Astrocyte of the spinal cord (primary cell): ENCODE measurements at regions not wholly inside any gene's neighbourhood (a gene's known extent, or its start where the extent isn't known, plus 50 kb on each side); places are given as distances from the start of the nearest gene placed in this dataset.
A peak's percentile ranks its signal among the peaks of the same experiment; 100 is the strongest.

ENCODE experiments used
- DNase-seq: peaks from one replicate; pipeline ENCODE4 v3.0.0; 2011; ENCODE audit warnings: low read depth, low spot score
- H3K4me3 ChIP-seq: 2 replicates; pipeline ENCODE4 v1.5.1; 2011; ENCODE audit warnings: low read depth, mild to moderate bottlenecking, low read length, moderate library complexity
- in situ Hi-C: cut with HindIII; loops from 2 replicates; pipeline ENCODE4 v1.10.0; 2017; ENCODE audit warnings: low sequenced_read_pairs
- TF ChIP-seq, protein P1 (sequence below): IDR thresholded peaks from 2 replicates; pipeline ENCODE4 v1.5.1; 2012; ENCODE audit warnings: low read depth, mild to moderate bottlenecking, low read length, inconsistent platforms

DNA sequence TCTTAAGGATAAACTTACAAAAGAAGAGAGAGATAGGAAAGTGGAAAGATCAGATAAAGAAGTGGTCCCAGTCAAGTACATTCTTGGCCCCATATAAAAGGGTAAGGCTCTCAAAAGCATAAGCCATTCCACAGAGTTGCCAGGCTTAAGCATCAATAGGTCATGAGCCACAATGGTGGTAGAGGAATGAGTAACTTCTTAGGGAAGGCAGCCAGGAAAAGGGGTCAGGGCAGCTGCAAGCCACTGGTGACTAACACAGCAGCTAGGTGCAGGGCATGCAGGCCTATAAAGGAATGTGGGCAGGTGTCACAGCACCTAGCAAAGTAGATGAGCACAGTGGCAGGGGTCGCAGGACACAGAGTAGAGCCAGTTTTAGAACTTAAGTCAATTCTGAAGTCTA is 302.6 kb upstream of the FAT3 start:
- in situ Hi-C loops: no loop called here
- no peak overlapping the region for H3K4me3 ChIP-seq
- TF ChIP-seq, protein P1, sequence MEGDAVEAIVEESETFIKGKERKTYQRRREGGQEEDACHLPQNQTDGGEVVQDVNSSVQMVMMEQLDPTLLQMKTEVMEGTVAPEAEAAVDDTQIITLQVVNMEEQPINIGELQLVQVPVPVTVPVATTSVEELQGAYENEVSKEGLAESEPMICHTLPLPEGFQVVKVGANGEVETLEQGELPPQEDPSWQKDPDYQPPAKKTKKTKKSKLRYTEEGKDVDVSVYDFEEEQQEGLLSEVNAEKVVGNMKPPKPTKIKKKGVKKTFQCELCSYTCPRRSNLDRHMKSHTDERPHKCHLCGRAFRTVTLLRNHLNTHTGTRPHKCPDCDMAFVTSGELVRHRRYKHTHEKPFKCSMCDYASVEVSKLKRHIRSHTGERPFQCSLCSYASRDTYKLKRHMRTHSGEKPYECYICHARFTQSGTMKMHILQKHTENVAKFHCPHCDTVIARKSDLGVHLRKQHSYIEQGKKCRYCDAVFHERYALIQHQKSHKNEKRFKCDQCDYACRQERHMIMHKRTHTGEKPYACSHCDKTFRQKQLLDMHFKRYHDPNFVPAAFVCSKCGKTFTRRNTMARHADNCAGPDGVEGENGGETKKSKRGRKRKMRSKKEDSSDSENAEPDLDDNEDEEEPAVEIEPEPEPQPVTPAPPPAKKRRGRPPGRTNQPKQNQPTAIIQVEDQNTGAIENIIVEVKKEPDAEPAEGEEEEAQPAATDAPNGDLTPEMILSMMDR: no peak
- peak; percentile 15 for DNase-seq

DNA sequence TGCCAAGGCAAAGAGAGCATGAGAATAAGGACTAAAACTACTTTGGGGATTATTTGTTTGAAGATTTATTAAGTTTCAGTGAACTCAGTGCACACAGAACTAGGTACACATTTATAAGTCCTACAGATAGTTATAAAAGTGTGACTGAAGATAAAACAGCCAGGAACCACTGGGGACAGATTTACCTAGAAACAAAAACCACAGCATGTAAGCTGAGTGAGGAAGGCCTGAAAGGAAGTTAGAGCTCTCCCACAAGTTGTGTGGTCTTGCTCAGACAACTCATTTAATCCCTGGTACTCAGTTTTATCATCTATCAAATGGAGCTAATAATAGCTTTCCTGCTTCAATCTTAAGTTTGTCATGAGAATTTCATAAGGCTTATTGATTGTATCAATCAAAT is 311.2 kb upstream of the FAT3 start:
- H3K4me3 ChIP-seq: no peak overlapping the region
- in situ Hi-C loops: no loop called here
- TF ChIP-seq, protein P1: no peak
- DNase-seq: no peak

DNA sequence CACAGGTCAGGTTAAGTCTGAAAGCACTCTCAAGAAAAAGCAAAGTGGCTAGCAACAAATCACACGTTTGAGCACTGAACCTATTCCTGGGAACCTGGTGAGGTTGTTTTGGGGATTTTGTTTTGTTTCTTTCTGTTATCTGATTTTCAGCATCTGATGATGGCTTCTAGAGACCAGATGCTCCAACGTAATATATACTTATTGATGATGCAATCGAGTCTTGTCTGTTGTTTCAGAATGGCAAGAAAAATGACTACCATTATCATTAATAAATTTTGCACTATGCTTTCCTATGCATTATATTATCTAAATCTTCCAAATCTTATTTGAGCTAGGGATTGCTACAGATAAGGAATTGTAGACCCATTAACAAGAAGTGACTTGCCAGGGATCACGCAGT is 312.3 kb upstream of the FAT3 start:
- DNase-seq: no peak
- TF ChIP-seq, protein P1: no peak
- no peak overlapping the region for H3K4me3 ChIP-seq
- in situ Hi-C loops: no loop called here

DNA sequence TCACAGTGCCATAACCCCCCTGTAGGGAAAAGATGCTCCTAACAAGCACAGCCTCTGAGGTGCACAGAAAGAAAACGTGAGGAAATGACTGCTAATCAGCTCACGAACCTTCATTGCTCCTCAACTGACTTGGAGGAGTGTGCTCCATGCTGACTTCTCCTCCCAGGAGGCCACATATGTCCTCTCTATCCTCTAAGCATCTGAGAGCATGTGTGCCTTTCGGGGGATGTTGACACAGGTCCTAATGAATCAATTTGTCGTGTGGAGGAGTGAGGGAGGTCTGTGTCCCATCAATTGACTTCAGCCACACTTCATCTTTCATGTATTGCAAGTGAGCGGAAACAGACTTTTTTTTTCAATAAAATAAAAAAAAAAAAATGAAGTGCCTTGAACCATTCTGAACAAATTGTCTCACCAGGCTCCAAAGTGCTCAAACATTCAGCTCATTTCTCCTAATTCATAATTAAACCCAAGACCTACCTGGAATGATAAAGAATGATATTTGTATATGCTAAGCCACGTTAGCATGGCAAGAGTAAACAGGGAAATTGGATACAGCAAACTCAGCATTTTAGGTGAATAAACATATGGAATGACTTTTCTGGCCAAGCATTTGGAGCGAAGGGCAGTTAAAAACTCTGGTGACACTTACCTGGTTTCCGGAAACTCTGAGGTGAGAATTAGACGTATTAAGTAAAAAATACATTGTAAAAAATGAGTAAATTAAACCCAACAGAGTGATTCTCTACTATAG is 317.6 kb upstream of the FAT3 start:
- no peak overlapping the region for H3K4me3 ChIP-seq
- in situ Hi-C loops: no loop called here
- TF ChIP-seq, protein P1: no peak
- no peak for DNase-seq

DNA sequence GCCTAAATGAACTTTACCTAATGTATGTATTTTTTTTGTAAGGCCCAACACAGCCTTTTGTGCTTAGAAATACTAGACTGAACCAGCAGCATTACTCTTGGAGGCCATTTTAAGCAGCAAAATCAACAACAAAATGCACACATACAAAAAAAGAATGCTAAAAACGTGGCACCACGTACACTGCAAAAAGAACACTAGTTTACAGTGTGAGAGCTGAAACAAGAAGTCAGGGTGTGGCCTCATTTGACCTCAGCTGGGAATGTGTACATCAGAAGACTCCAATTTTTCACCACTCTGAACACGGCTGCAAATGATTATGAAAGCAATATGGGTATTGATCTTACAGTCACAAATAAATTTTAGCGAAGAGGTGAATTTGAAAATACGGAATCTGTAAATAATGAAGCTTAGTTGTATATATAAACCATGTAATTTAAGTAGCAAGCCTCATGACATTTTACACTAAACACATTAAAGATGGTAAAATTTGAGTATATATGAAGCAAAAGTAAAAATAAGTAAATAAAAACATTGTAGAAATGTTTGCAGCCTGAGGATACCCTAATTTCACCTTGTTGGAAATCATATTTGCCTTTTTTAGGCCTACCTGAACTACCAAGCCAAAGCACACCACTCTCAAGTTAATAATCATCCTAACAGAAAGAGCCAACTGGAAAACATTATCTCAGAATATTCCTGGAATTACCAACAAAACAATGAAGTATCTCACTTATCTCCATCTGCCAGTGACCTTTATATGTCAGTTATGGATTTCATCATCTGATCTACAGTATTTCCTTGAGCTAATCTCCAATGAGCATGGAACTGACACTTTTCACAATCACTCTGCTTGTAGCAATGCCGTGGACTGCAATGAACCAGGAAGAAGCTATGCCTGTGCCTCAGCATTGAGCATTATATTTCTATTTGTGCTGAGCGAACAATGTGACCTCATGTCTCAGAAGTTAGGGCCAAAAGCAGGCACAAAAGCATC is 319.5 kb upstream of the FAT3 start:
- DNase-seq: no peak
- in situ Hi-C loops: no loop called here
- H3K4me3 ChIP-seq: no peak overlapping the region
- TF ChIP-seq, protein P1: no peak

DNA sequence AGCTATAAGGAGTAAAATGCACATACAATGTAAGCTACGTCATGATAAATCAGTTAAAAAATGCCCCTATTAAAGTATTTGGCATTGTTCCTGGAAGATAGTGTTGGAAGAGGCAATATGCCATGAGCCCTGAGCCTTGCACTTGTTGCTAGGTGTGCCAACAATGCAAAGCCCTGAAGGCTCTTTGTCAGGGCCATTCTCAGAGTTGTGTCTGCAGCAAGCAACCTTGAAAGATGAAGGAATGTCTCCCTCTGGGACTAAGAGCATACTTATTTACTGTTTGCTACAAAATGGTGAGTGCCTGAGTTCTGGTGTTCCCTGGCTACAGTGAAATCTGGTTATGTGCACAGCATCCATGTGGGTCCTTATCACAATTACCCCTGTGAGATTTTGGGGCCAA is 322.3 kb upstream of the FAT3 start:
- no peak for DNase-seq
- no peak overlapping the region for H3K4me3 ChIP-seq
- TF ChIP-seq, protein P1: no peak
- in situ Hi-C loops: no loop called here
